Tibial nerve (tissue), 4 donors: ENCODE measurements at regions not wholly inside any gene's neighbourhood (a gene's known extent, or its start where the extent isn't known, plus 50 kb on each side); places are given as distances from the start of the nearest gene placed in this dataset.
A peak's percentile ranks its signal among the peaks of the same experiment; 100 is the strongest.
"Not testable (repeated sequence)": the region's sequence is repeated elsewhere in the genome, so short reads cannot be mapped to it uniquely, and the experiment has no call there.

Source experiments
- DNase-seq, 2 donors: peaks; one replicate each; pipeline ENCODE4 v3.0.0-alpha.2; 2019; ENCODE audit warnings: low spot score in 2 of 2
- H3K27ac ChIP-seq, 4 donors: fragments of 200-600 bp; sonication (generic) in 3 of 4; one replicate each; pipeline ENCODE4 v1.5.1; 2017 to 2019; ENCODE audit warnings: mild to moderate bottlenecking in 1 of 4
- H3K27me3 ChIP-seq, 2 donors: fragments of 200-600 bp; sonication (generic) in 1 of 2; one replicate each; pipeline versions ENCODE4 v1.5.1 to v1.6.0; 2017 to 2019
- H3K36me3 ChIP-seq, 3 donors: fragments of 200-600 bp; sonication (generic); one replicate each; pipeline ENCODE4 v1.5.1; 2018 to 2019
- H3K4me1 ChIP-seq, 4 donors: fragments of 200-600 bp; sonication (generic) in 3 of 4; one replicate each; pipeline ENCODE4 v1.5.1; 2017 to 2019
- H3K4me3 ChIP-seq, 4 donors: fragments of 200-600 bp; sonication (generic) in 3 of 4; one replicate each; pipeline ENCODE4 v1.5.1; 2017 to 2019; ENCODE audit warnings: mild to moderate bottlenecking in 1 of 4, moderate library complexity in 1 of 4
- H3K9me3 ChIP-seq, 4 donors: fragments of 200-600 bp; sonication (generic) in 3 of 4; one replicate each; pipeline ENCODE4 v1.5.1; 2017 to 2019
- EP300 ChIP-seq, 2 donors: sonication (generic); formaldehyde crosslinking; IDR thresholded peaks; one replicate each; pipeline ENCODE4 v1.6.1; 2017; ENCODE audit warnings: antibody characterized with exemption in 2 of 2, mild to moderate bottlenecking in 1 of 2
- POLR2A ChIP-seq, 2 donors: fragments of 450-650 bp; IDR thresholded peaks; one replicate each; pipeline ENCODE4 v1.6.1; 2017; ENCODE audit warnings: antibody characterized with exemption in 2 of 2, mild to moderate bottlenecking in 2 of 2, moderate library complexity in 2 of 2
- WGBS, 2 donors: methylation state at CpG; one replicate each; pipeline ENCODE4 v1.1.5; 2018; 5-methylcytosine and 5-hydroxymethylcytosine counted together
- TF ChIP-seq, protein P1 (sequence below), 5 experiments: fragments of 200-600 bp in 3 of 5; fragments of 450-650 bp in 2 of 5; sonication (generic) in 3 of 5; IDR thresholded peaks; one replicate each; pipeline ENCODE4 v1.5.1; 2016 to 2019; ENCODE audit warnings: antibody characterized with exemption in 5 of 5, mild to moderate bottlenecking in 3 of 5, moderate library complexity in 2 of 5

DNA sequence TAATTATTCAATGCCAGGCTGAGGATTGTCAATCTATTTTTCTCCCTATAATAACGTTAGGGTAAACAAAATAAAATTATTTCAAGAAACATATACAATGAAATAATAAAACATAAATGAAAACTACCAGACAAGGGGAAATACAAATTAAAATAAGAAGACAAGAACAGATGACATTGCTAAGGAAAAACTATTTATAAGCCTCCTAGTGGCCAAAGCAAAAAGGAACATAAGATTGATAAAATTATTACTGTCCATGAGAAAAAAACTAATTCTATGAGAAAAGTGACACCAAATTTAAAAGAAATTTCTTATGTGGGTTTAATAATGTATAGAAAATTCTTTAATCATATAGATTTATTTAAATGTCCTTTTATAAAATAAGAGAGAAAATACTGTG lies 294.7 kb downstream of the TTC6 start:
- Histone ChIP-seq H3K4me1 (no peaks in the 10 kb centered on the region), H3K9me3 (no peaks in the 10 kb centered on the region), H3K4me3 (no peak overlapping the region), H3K36me3 (no peaks in the 10 kb centered on the region), H3K27me3 (no peaks in the 10 kb centered on the region), H3K27ac (no peak overlapping the region)
- 75 to 90% methylated on average over 1 of the region's 1 CpG for WGBS, 2 donors
- TF ChIP-seq EP300 (IDR thresholded peaks at IDR 0.05) (no peak), POLR2A (IDR thresholded peaks at IDR 0.05) (no peak)
- TF ChIP-seq, protein P1, sequence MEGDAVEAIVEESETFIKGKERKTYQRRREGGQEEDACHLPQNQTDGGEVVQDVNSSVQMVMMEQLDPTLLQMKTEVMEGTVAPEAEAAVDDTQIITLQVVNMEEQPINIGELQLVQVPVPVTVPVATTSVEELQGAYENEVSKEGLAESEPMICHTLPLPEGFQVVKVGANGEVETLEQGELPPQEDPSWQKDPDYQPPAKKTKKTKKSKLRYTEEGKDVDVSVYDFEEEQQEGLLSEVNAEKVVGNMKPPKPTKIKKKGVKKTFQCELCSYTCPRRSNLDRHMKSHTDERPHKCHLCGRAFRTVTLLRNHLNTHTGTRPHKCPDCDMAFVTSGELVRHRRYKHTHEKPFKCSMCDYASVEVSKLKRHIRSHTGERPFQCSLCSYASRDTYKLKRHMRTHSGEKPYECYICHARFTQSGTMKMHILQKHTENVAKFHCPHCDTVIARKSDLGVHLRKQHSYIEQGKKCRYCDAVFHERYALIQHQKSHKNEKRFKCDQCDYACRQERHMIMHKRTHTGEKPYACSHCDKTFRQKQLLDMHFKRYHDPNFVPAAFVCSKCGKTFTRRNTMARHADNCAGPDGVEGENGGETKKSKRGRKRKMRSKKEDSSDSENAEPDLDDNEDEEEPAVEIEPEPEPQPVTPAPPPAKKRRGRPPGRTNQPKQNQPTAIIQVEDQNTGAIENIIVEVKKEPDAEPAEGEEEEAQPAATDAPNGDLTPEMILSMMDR (IDR thresholded peaks at IDR 0.05) = no peak
- no peak for DNase-seq

DNA sequence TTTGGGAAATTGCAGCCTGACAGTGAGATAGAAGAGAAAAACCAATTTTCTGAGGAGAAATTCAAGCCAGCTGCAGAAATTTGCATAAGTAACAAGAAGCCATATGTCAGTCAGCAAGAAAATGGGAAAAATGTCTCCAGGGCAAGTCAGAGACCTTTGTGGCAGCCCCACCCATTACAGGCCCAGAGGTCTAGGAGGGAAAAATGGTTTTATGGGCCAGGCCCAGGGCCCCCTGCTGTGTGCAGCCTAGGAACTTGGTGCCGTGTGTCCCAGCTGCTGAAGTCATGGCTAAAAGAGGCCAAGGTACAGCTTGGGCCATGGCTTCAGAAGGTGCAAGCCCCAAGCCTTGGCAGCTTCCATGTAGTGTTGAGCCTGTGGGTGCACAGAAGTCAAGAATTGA lies 296.1 kb downstream of the TTC6 start:
- not testable (repeated sequence) for H3K4me1 ChIP-seq, H3K4me3 ChIP-seq, DNase-seq, H3K36me3 ChIP-seq, H3K27ac ChIP-seq, H3K9me3 ChIP-seq, H3K27me3 ChIP-seq
- 83 to 94% methylated on average over 1 of the region's 1 CpG for WGBS, 2 donors

DNA sequence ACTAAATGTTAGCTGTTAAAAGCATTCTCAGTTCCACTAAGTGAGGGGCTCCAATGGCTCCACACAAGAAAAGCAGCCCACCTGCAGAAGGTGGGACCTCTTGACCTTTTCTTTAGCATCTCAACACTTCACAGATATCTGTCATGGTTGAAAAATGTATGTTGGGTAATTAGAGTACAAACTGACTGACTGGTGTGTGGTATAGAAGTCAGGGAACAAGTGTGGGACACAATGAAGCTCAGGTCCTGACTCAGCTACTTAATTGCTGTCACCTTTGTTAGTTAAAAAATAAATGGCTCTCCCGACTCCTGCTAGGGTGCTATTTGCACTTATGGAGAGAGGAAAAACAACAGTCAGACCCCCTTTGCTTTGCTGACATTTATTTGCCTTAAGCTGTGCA lies 299.0 kb downstream of the TTC6 start:
- no peaks in the 10 kb centered on the region for H3K9me3 ChIP-seq
- 30 to 48% methylated on average over 1 of the region's 1 CpG for WGBS, 2 donors
- no peaks in the 10 kb centered on the region for H3K4me1 ChIP-seq
- no peak for DNase-seq
- H3K4me3 ChIP-seq = no peak overlapping the region
- TF ChIP-seq EP300 (IDR thresholded peaks at IDR 0.05) (no peak), POLR2A (IDR thresholded peaks at IDR 0.05) (no peak)
- TF ChIP-seq, protein P1 (IDR thresholded peaks at IDR 0.05) = no peak
- no peak overlapping the region for H3K27ac ChIP-seq
- H3K36me3 ChIP-seq = no peaks in the 10 kb centered on the region
- no peaks in the 10 kb centered on the region for H3K27me3 ChIP-seq

DNA sequence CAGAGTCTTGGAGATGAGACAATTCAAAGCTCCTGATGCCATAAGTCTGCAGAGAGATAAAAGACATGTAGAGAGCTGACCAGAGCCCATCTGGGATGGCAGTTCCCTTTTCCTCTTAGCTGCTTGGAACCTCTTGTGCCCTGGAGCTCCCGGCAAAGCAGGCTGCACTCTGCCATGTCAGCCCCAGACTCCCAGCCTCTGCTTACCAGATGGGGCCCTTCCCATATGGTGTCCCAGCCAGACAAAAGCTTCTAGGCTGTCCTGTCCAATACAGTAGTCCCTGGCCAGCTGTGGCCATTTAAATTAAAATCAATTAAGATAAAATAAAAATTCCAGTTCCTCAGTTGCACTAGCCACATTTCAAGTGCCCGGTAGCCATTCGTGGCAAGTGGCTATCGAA lies 303.9 kb downstream of the TTC6 start:
- no peaks in the 10 kb centered on the region for H3K27me3 ChIP-seq
- 92 to 100% methylated on average over 4 of the region's 4 CpGs for WGBS, 2 donors

DNA sequence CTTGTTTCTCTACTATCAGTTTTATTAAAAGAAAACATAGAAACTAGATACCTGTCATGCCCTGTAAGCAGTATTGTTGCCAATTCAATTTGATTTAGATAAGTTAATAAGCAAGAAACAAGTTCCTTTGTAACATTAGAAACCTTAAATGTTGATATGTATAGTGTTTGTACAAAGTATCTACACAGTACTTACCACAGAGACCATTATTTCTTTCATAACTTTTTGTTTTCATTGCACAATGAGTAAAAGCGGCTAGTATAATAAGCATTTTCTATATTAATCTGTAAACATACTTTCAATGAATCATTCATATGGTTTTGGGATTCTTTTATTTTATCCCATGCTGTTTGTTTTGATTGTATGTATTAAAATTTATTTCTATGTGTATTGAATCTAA lies 305.1 kb downstream of the TTC6 start:
- no peak overlapping the region for H3K4me3 ChIP-seq
- no peak for DNase-seq
- H3K27ac ChIP-seq = no peak overlapping the region
- peaks cover 0 to 11% (median 2%) of the 10 kb centered on the region in 4 donors for H3K4me1 ChIP-seq
- H3K9me3 ChIP-seq = no peaks in the 10 kb centered on the region
- TF ChIP-seq, protein P1 (IDR thresholded peaks at IDR 0.05) = no peak
- TF ChIP-seq EP300 (IDR thresholded peaks at IDR 0.05) = no peak
- H3K36me3 ChIP-seq = no peaks in the 10 kb centered on the region
- no peaks in the 10 kb centered on the region for H3K27me3 ChIP-seq
- WGBS, 2 donors = 64 to 77% methylated on average over 1 of the region's 1 CpG

More for the DNA sequence above, 303.9 kb downstream of the TTC6 start:
- H3K27ac ChIP-seq = no peak overlapping the region
- no peaks in the 10 kb centered on the region for H3K36me3 ChIP-seq
- H3K4me3 ChIP-seq = no peak overlapping the region
- TF ChIP-seq, protein P1 (IDR thresholded peaks at IDR 0.05) = no peak
- TF ChIP-seq EP300 (IDR thresholded peaks at IDR 0.05) = no peak
- TF ChIP-seq POLR2A (IDR thresholded peaks at IDR 0.05) = no peak
- DNase-seq = no peak
- H3K9me3 ChIP-seq = no peaks in the 10 kb centered on the region
- peaks cover 0 to 11% (median 2%) of the 10 kb centered on the region in 4 donors for H3K4me1 ChIP-seq

DNA sequence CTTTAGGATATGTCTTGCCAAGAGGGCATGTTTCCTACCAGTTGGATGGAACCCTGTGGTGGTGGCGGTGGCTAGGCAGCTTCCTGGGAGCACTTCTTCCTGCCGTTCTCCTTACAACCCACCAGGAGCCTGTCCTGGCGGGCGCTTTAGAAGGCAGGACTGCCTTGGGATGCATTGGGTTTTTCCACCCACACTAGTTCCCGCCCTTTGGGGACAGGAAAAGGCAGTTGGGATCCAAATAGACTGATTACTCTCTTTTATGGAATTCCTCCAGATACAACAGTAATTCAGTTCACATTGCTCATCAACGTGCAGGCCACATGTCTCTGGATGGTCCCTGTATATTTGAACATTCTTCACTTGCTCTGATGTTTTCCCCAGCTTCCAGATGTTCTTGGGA lies 305.7 kb upstream of the SSTR1 start:
- Histone ChIP-seq H3K36me3 (no peaks in the 10 kb centered on the region), H3K27me3 (no peaks in the 10 kb centered on the region), H3K9me3 (no peaks in the 10 kb centered on the region), H3K4me3 (no peak overlapping the region), H3K4me1 (peaks cover 0 to 11% (median 2%) of the 10 kb centered on the region in 4 donors), H3K27ac (peak overlapping the region in 2 of 4 donors; percentile 38 to 49)
- TF ChIP-seq EP300 (IDR thresholded peaks at IDR 0.05) (no peak), POLR2A (IDR thresholded peaks at IDR 0.05) (no peak)
- TF ChIP-seq, protein P1 (IDR thresholded peaks at IDR 0.05) = no peak
- WGBS, 2 donors = 52 to 56% methylated on average over 6 of the region's 6 CpGs
- DNase-seq = peak; percentile 18 to 38
